GM23248 (cell line): ENCODE measurements at regions not wholly inside any gene's neighbourhood (a gene's known extent, or its start where the extent isn't known, plus 50 kb on each side); places are given as distances from the start of the nearest gene placed in this dataset.

Source experiments
- DNase-seq: peaks from one replicate; pipeline ENCODE4 v3.0.0-alpha.2; 2015
- H2AFZ ChIP-seq: fragments of 200-600 bp; sonication (generic); 2 replicates; pipeline ENCODE4 v1.6.1; 2016; ENCODE audit warnings: antibody characterized with exemption
- H3F3A ChIP-seq: fragments of 200-600 bp; sonication (generic); 2 replicates; pipeline ENCODE4 v1.6.1; 2016; ENCODE audit warnings: mild to moderate bottlenecking, antibody characterized with exemption, mixed run types; ENCODE audit not compliant: insufficient read depth
- H3K27ac ChIP-seq: fragments of 200-600 bp; sonication (generic); 2 replicates; pipeline ENCODE4 v1.5.1; 2016; ENCODE audit warnings: mild to moderate bottlenecking
- H3K27me3 ChIP-seq: fragments of 200-600 bp; sonication (generic); replicated peaks from 2 replicates; pipeline ENCODE4 v1.6.1; 2016; ENCODE audit warnings: mild to moderate bottlenecking; ENCODE audit not compliant: insufficient read depth
- H3K36me3 ChIP-seq: fragments of 200-600 bp; sonication (generic); 2 replicates; pipeline ENCODE4 v1.6.1; 2016; ENCODE audit warnings: low read depth, mild to moderate bottlenecking
- H3K4me1 ChIP-seq: fragments of 200-600 bp; sonication (generic); 2 replicates; pipeline ENCODE4 v1.6.1; 2016; ENCODE audit warnings: mild to moderate bottlenecking; ENCODE audit not compliant: insufficient read depth
- H3K4me2 ChIP-seq: fragments of 200-600 bp; sonication (generic); one replicate; pipeline ENCODE4 v1.6.1; 2016; ENCODE audit warnings: mild to moderate bottlenecking; ENCODE audit not compliant: unreplicated experiment
- H3K4me3 ChIP-seq: fragments of 200-600 bp; sonication (generic); 2 replicates; pipeline ENCODE4 v1.5.1; 2016; ENCODE audit warnings: mild to moderate bottlenecking
- H3K79me2 ChIP-seq: fragments of 200-600 bp; sonication (generic); 2 replicates; pipeline ENCODE4 v1.6.1; 2016; ENCODE audit warnings: mild to moderate bottlenecking; ENCODE audit not compliant: insufficient read depth
- H3K9ac ChIP-seq: fragments of 200-600 bp; sonication (generic); 2 replicates; pipeline ENCODE4 v1.6.1; 2016; ENCODE audit warnings: mild to moderate bottlenecking
- H3K9me2 ChIP-seq: fragments of 200-600 bp; sonication (generic); 2 replicates; pipeline ENCODE4 v1.6.1; 2016; ENCODE audit warnings: mixed run types, mild to moderate bottlenecking, moderate library complexity; ENCODE audit not compliant: insufficient read depth
- H3K9me3 ChIP-seq: fragments of 200-600 bp; sonication (generic); one replicate; pipeline ENCODE4 v1.6.1; 2017; ENCODE audit warnings: low read depth
- H4K20me1 ChIP-seq: fragments of 200-600 bp; sonication (generic); 2 replicates; pipeline ENCODE4 v1.6.0; 2016; ENCODE audit not compliant: insufficient read depth
- EZH2 ChIP-seq: fragments of 200-600 bp; sonication (generic); IDR thresholded peaks from 2 replicates; pipeline ENCODE4 v1.6.1; 2018; ENCODE audit warnings: antibody characterized with exemption, mild to moderate bottlenecking; ENCODE audit not compliant: insufficient read depth, poor library complexity, severe bottlenecking
- EZH2phosphoT487 ChIP-seq: fragments of 200-600 bp; sonication (generic); IDR thresholded peaks from 2 replicates; pipeline ENCODE4 v1.6.1; 2018; ENCODE audit warnings: antibody characterized with exemption, moderate library complexity, mild to moderate bottlenecking, low read depth; ENCODE audit not compliant: insufficient read depth
- WGBS, 2 experiments: methylation state at CpG; one replicate each; pipeline ENCODE4 v1.1.6; 2015 to 2017; ENCODE audit warnings: low lambda C conversion rate in 2 of 2, low coverage in 1 of 2; ENCODE audit errors: missing lambda C conversion rate in 2 of 2; 5-methylcytosine and 5-hydroxymethylcytosine counted together
- in situ Hi-C: fragments of 300-500 bp; cut with MboI; formaldehyde crosslinking; loops from 2 replicates; pipeline ENCODE4 v1.15.0; 2020

DNA sequence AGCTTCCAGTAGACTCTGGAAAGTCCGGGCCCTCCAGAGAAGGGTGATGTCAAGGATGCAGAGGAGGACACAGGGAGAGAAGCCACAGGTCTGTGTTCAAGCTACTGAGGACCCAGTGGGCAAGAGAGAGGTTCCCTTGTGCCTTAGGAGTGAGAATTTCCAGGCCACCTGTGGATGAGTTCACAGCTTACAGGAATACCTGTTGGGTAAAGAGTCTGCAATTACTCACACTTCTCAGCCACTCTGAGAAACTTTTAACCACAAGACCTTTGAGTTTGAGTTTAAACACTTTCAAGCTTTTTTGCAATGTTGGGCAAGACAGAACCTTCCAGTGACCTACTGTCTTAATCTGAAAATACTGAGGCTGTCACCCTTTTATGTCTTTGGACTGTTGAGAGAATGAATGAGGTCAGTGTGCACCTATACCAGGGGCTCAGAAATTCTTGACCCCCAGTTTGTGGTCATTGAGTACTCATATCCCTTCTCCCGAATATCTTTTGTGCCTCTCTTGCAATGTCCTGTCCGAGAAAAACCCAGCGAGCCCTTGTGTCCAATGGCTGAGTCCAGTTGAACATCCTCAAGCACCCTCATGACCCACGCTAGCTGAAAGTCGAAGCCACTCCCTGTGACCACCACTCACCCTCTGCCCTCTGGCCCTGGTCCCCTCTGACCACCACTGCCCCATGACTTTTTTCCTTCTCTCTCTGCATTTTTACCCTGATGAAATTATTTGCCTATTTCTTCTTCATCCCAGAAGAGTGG lies 368.5 kb upstream of the ZNF507 start:
- in situ Hi-C loops: no loop called here
- no peak overlapping the region for H3K9ac ChIP-seq
- no peak for DNase-seq
- H3K79me2 ChIP-seq: no peaks in the 10 kb centered on the region
- no peak overlapping the region for H3K4me3 ChIP-seq
- H3K4me2 ChIP-seq: no peak overlapping the region
- no peaks in the 10 kb centered on the region for H3K36me3 ChIP-seq
- no peaks in the 10 kb centered on the region for H4K20me1 ChIP-seq
- TF ChIP-seq EZH2phosphoT487 (no peak), EZH2 (no peak)
- no peaks in the 10 kb centered on the region for H3K4me1 ChIP-seq
- H3K27ac ChIP-seq: no peak overlapping the region
- H3K27me3 ChIP-seq: no peaks in the 10 kb centered on the region
- 31 to 45% methylated on average over 6 of the region's 6 CpGs for WGBS, 2 experiments
- H2AFZ ChIP-seq: no peak overlapping the region
- no peaks in the 10 kb centered on the region for H3K9me2 ChIP-seq
- H3F3A ChIP-seq: no peaks in the 10 kb centered on the region
- no peaks in the 10 kb centered on the region for H3K9me3 ChIP-seq

DNA sequence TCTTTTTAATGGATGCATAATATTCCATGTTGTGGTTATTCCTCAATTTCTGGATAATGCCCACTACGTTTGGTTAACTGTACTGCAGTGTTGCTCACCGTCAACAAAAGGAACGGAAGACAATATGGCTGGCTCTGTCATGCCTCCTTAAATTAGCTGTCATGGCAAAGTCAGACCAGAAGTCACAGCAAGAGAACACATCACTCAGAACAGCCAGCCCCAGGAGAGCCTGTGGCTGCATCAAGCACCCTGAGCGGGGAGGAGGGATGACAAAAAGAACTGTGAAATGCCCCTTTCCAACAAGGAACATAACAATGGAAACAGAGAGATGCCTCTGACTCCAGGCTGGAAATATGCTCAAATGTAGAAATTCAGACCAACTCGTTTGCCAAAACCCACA lies 366.0 kb upstream of the ZNF507 start:
- Histone ChIP-seq H4K20me1 (no peaks in the 10 kb centered on the region), H3K9ac (no peak overlapping the region), H3K79me2 (no peaks in the 10 kb centered on the region), H3K9me2 (no peaks in the 10 kb centered on the region), H3F3A (no peaks in the 10 kb centered on the region), H3K4me3 (no peak overlapping the region), H3K9me3 (no peaks in the 10 kb centered on the region), H3K27ac (no peak overlapping the region), H3K36me3 (no peaks in the 10 kb centered on the region), H3K4me2 (no peak overlapping the region), H3K27me3 (no peaks in the 10 kb centered on the region), H3K4me1 (no peaks in the 10 kb centered on the region), H2AFZ (no peak overlapping the region)
- TF ChIP-seq EZH2phosphoT487 (no peak), EZH2 (no peak)
- DNase-seq: no peak
- WGBS, 2 experiments: 38 to 43% methylated on average over 5 of the region's 5 CpGs
- in situ Hi-C loops: no loop called here

GRCh38 chr19:31979949-31980670 lies 365.3 kb upstream of the ZNF507 start:
- 60 to 62% methylated on average over 23 of the region's 23 CpGs for WGBS, 2 experiments
- H3K79me2 ChIP-seq: no peaks in the 10 kb centered on the region
- in situ Hi-C loops: no loop called here
- H3K27me3 ChIP-seq: no peaks in the 10 kb centered on the region
- no peak overlapping the region for H3K27ac ChIP-seq
- TF ChIP-seq EZH2phosphoT487 (no peak), EZH2 (no peak)
- no peak for DNase-seq
- H4K20me1 ChIP-seq: no peaks in the 10 kb centered on the region
- H3F3A ChIP-seq: no peaks in the 10 kb centered on the region
- H3K4me3 ChIP-seq: no peak overlapping the region
- no peaks in the 10 kb centered on the region for H3K36me3 ChIP-seq
- H3K4me2 ChIP-seq: no peak overlapping the region
- no peak overlapping the region for H3K9ac ChIP-seq
- H3K4me1 ChIP-seq: no peaks in the 10 kb centered on the region
- H3K9me3 ChIP-seq: no peaks in the 10 kb centered on the region
- H2AFZ ChIP-seq: no peak overlapping the region
- H3K9me2 ChIP-seq: no peaks in the 10 kb centered on the region

DNA sequence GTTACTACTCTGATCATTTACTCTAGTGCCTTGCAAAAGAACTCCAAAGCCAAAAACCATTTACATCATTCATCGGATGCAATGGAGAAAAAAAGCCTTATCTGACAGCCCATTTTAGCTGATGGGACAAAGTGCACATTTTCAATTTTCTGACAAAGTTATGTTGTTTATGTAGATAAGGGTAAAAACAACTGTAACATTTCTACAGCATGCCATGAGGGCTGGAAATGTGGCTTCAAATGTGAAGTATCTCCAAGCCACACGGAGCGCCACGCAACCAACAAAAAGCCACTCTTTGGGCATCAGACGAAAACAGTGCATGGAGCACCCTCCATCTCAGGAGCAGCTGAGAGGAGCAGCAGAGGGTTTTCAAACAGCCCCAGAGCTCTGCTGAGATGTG lies 364.6 kb upstream of the ZNF507 start:
- Histone ChIP-seq H3K9me2 (no peaks in the 10 kb centered on the region), H3K27ac (no peak overlapping the region), H4K20me1 (no peaks in the 10 kb centered on the region), H3K4me3 (no peak overlapping the region), H3K9ac (no peak overlapping the region), H3K9me3 (no peaks in the 10 kb centered on the region), H3K4me1 (no peaks in the 10 kb centered on the region), H3K79me2 (no peaks in the 10 kb centered on the region), H3K27me3 (no peaks in the 10 kb centered on the region), H3F3A (no peaks in the 10 kb centered on the region), H2AFZ (no peak overlapping the region), H3K36me3 (no peaks in the 10 kb centered on the region), H3K4me2 (no peak overlapping the region)
- in situ Hi-C loops: no loop called here
- TF ChIP-seq EZH2 (no peak), EZH2phosphoT487 (no peak)
- no peak for DNase-seq
- 65 to 70% methylated on average over 5 of the region's 5 CpGs for WGBS, 2 experiments

DNA sequence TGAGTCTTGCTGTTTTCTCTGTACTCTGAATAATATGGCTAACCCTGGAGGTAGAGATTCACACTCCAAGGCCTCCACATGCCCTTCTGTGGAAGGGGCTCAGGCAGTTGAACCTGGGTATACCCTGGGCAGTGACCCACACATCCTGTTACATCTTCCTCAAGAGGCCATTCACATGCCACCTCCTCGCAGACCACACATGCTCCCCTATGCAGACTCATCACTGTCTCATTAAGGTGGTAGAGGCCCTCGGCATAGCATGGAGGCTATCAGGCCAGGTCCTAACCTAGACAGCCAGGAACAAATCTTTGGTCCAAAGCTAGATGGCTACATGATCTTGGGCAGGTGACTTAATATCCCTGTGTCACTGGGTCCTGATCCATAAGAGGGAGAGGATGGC lies 363.9 kb upstream of the ZNF507 start:
- no peak for DNase-seq
- H3K27ac ChIP-seq: no peak overlapping the region
- WGBS, 2 experiments: 40 to 50% methylated on average over 2 of the region's 2 CpGs
- no peaks in the 10 kb centered on the region for H3K79me2 ChIP-seq
- no peaks in the 10 kb centered on the region for H4K20me1 ChIP-seq
- no peak overlapping the region for H3K4me3 ChIP-seq
- no peaks in the 10 kb centered on the region for H3F3A ChIP-seq
- TF ChIP-seq EZH2 (no peak), EZH2phosphoT487 (no peak)
- H3K9me3 ChIP-seq: no peaks in the 10 kb centered on the region
- H3K27me3 ChIP-seq: no peaks in the 10 kb centered on the region
- H2AFZ ChIP-seq: no peak overlapping the region
- H3K9ac ChIP-seq: no peak overlapping the region
- no peaks in the 10 kb centered on the region for H3K4me1 ChIP-seq
- in situ Hi-C loops: no loop called here
- H3K36me3 ChIP-seq: no peaks in the 10 kb centered on the region
- H3K4me2 ChIP-seq: no peak overlapping the region
- no peaks in the 10 kb centered on the region for H3K9me2 ChIP-seq
